HFFc6 (cell line): ENCODE measurements at regions not wholly inside any gene's neighbourhood (a gene's known extent, or its start where the extent isn't known, plus 50 kb on each side); places are given as distances from the start of the nearest gene placed in this dataset.

ENCODE experiments used
- DNase-seq: peaks from one replicate; pipeline ENCODE4 v3.0.0-alpha.2; 2018
- H3K27ac Mint-ChIP-seq: 2 replicates; pipeline ENCODE4 v1.8.0; 2020; ENCODE audit warnings: mild to moderate bottlenecking, mixed read lengths
- H3K27me3 Mint-ChIP-seq: 2 replicates; pipeline ENCODE4 v1.8.0; 2021; ENCODE audit warnings: mild to moderate bottlenecking, moderate library complexity, mixed read lengths; ENCODE audit not compliant: insufficient read depth
- H3K36me3 Mint-ChIP-seq: 2 replicates; pipeline ENCODE4 v1.8.0; 2021; ENCODE audit warnings: low read depth, mixed read lengths
- H3K4me1 Mint-ChIP-seq: 2 replicates; pipeline ENCODE4 v1.8.0; 2020; ENCODE audit warnings: low read depth, mixed read lengths
- H3K4me3 Mint-ChIP-seq: 2 replicates; pipeline ENCODE4 v1.8.0; 2020; ENCODE audit warnings: mild to moderate bottlenecking, moderate library complexity, mixed read lengths
- H3K9me3 Mint-ChIP-seq: 2 replicates; pipeline ENCODE4 v1.8.0; 2020; ENCODE audit warnings: mild to moderate bottlenecking, mixed read lengths
- CTCF ChIP-seq: fragments of 200-600 bp; sonication (generic); IDR thresholded peaks from 2 replicates; pipeline ENCODE4 v1.5.0; 2021; ENCODE audit warnings: antibody characterized with exemption, mild to moderate bottlenecking

- Mint-ChIP-seq H3K27me3 (peaks cover 9% of the 10 kb centered on the region), H3K27ac (no peak overlapping the region)
Observed at GRCh38 chr9:14393418-14393817, 79.5 kb upstream of the NFIB start.

GRCh38 chr9:14391620-14392019 lies 77.7 kb upstream of the NFIB start:
- Mint-ChIP-seq H3K4me3 (no peak overlapping the region), H3K27me3 (peaks cover 16% of the 10 kb centered on the region)
- no peak for DNase-seq

More at GRCh38 chr9:14393418-14393817, 79.5 kb upstream of the NFIB start:
- Mint-ChIP-seq H3K4me1 (no peaks in the 10 kb centered on the region), H3K9me3 (no peaks in the 10 kb centered on the region), H3K36me3 (no peaks in the 10 kb centered on the region), H3K4me3 (no peak overlapping the region)
- no peak for DNase-seq
- TF ChIP-seq CTCF, result no peak

GRCh38 chr9:14389657-14390056 lies 75.7 kb upstream of the NFIB start:
- Mint-ChIP-seq H3K9me3 (no peaks in the 10 kb centered on the region), H3K27ac (no peak overlapping the region), H3K27me3 (peaks cover 16% of the 10 kb centered on the region), H3K4me3 (no peak overlapping the region), H3K36me3 (no peaks in the 10 kb centered on the region), H3K4me1 (no peaks in the 10 kb centered on the region)
- no peak for TF ChIP-seq CTCF
- DNase-seq, result no peak

More at GRCh38 chr9:14391620-14392019, 77.7 kb upstream of the NFIB start:
- Mint-ChIP-seq H3K27ac (no peak overlapping the region), H3K9me3 (no peaks in the 10 kb centered on the region), H3K4me1 (no peaks in the 10 kb centered on the region), H3K36me3 (no peaks in the 10 kb centered on the region)
- TF ChIP-seq CTCF, result no peak

GRCh38 chr9:14389146-14389545 lies 75.2 kb upstream of the NFIB start:
- no peak overlapping the region for H3K4me3 Mint-ChIP-seq
- H3K27me3 Mint-ChIP-seq, result peaks cover 18% of the 10 kb centered on the region
- no peaks in the 10 kb centered on the region for H3K36me3 Mint-ChIP-seq
- DNase-seq, result no peak
- no peaks in the 10 kb centered on the region for H3K4me1 Mint-ChIP-seq
- H3K9me3 Mint-ChIP-seq, result no peaks in the 10 kb centered on the region
- H3K27ac Mint-ChIP-seq, result no peak overlapping the region
- TF ChIP-seq CTCF, result no peak

- Mint-ChIP-seq H3K27me3 (peaks cover 30% of the 10 kb centered on the region), H3K9me3 (no peaks in the 10 kb centered on the region), H3K27ac (no peak overlapping the region), H3K4me3 (no peak overlapping the region), H3K36me3 (no peaks in the 10 kb centered on the region), H3K4me1 (no peaks in the 10 kb centered on the region)
- TF ChIP-seq CTCF, result no peak
- no peak for DNase-seq
Observed at GRCh38 chr9:14383773-14384172, 69.8 kb upstream of the NFIB start.

GRCh38 chr9:14383294-14383693 lies 69.4 kb upstream of the NFIB start:
- H3K36me3 Mint-ChIP-seq, result no peaks in the 10 kb centered on the region
- no peak overlapping the region for H3K27ac Mint-ChIP-seq
- TF ChIP-seq CTCF, result no peak
- H3K9me3 Mint-ChIP-seq, result no peaks in the 10 kb centered on the region
- peaks cover 30% of the 10 kb centered on the region for H3K27me3 Mint-ChIP-seq
- no peak for DNase-seq
- no peak overlapping the region for H3K4me3 Mint-ChIP-seq
- no peaks in the 10 kb centered on the region for H3K4me1 Mint-ChIP-seq
